K562 (cell line): ENCODE measurements at regions not wholly inside any gene's neighbourhood (a gene's known extent, or its start where the extent isn't known, plus 50 kb on each side); places are given as distances from the start of the nearest gene placed in this dataset.

Experiments
- ATAC-seq: fragments of 200-7000 bp; cut with Tn5 transposase; 3 replicates; pipeline ENCODE4 v1.9.1; 2020; ENCODE audit warnings: moderate library complexity
- BruUV-seq: library from RNA; stranded (reverse); fragments of 400-500 nt; replicated peaks from 2 replicates; lab custom pipeline; 2021; lab: Mats Ljungman, UMichigan
- CTCF ChIA-PET: fragments of 300-600 bp; formaldehyde crosslinking; extraction: SDS; loops from one replicate; lab custom pipeline; 2021; ENCODE audit warnings: low intra/inter-chr PET ratio; lab: Yijun Ruan, JAX
- POLR2A ChIA-PET: fragments of 300-600, 350-650 bp; sonication (Branson Sonifier 250); formaldehyde crosslinking; extraction: SDS; loops from one replicate; lab custom pipeline; 2021; ENCODE audit warnings: antibody characterized with exemption, inconsistent platforms; lab: Yijun Ruan, JAX
- DNase-seq, 4 experiments: peaks; one replicate each; pipeline versions ENCODE4 v3.0.0 to v3.0.0-alpha.2; 2011 to 2018; ENCODE audit warnings: low spot score in 3 of 4, mixed read lengths in 3 of 4; ENCODE audit errors: extremely low read depth in 1 of 4
- FAIRE-seq: peaks from 2 replicates; lab custom pipeline; 2011; peaks lifted over from hg19 to GRCh38; lab: Jason Lieb, UNC
- H2AFZ ChIP-seq: 2 replicates; pipeline ENCODE4 v1.6.0; 2011; ENCODE audit warnings: low read depth, low read length, control low read depth, inconsistent platforms
- H3K27ac ChIP-seq: fragments of 200-600 bp; 3 replicates; pipeline ENCODE4 v1.8.0; 2011; ENCODE audit warnings: low read depth, mild to moderate bottlenecking, control low read depth, inconsistent platforms, low read length, moderate library complexity, mixed read lengths; ENCODE audit errors: extremely low read depth
- H3K27me3 ChIP-seq, 2 experiments: fragments of 300-600 bp in 1 of 2; 2 replicates in 1 of 2; 3 replicates in 1 of 2; pipeline versions ENCODE4 v1.6.0 to v1.8.0; 2011; ENCODE audit warnings: inconsistent platforms in 2 of 2, low read length in 2 of 2, mild to moderate bottlenecking in 1 of 2, mixed read lengths in 1 of 2, moderate library complexity in 1 of 2; ENCODE audit not compliant: control insufficient read depth in 2 of 2, insufficient read depth in 2 of 2
- H3K36me3 ChIP-seq: fragments of 300-600 bp; 3 replicates; pipeline ENCODE4 v1.8.0; 2011; ENCODE audit warnings: mild to moderate bottlenecking, low read length, inconsistent platforms; ENCODE audit not compliant: control insufficient read depth, insufficient read depth
- H3K4me1 ChIP-seq, 2 experiments: fragments of 200-600 bp in 1 of 2; replicated peaks in 1 of 2; 2 replicates in 1 of 2; 3 replicates in 1 of 2; pipeline versions ENCODE4 v1.5.1 to v1.8.0; 2011; ENCODE audit warnings: inconsistent platforms in 2 of 2, low read length in 2 of 2, mild to moderate bottlenecking in 1 of 2, mixed read lengths in 1 of 2, moderate library complexity in 1 of 2; ENCODE audit not compliant: control insufficient read depth in 2 of 2, insufficient read depth in 2 of 2
- H3K4me2 ChIP-seq: 2 replicates; pipeline ENCODE4 v1.6.1; 2011; ENCODE audit warnings: low read length, control low read depth, inconsistent platforms, mixed read lengths; ENCODE audit not compliant: insufficient read depth
- H3K4me3 ChIP-seq: fragments of 200-600 bp; sonication (generic), shearing (Covaris generic); 2 replicates; pipeline ENCODE4 v1.5.1; 2016; ENCODE audit warnings: control low read depth, inconsistent platforms
- H3K79me2 ChIP-seq: fragments of 200-600 bp; 3 replicates; pipeline ENCODE4 v1.8.0; 2011; ENCODE audit warnings: low read length, inconsistent platforms; ENCODE audit not compliant: control insufficient read depth, insufficient read depth
- H3K9ac ChIP-seq, 2 experiments: 2 replicates each; pipeline versions ENCODE4 v1.6.0 to v1.6.1; 2011; ENCODE audit warnings: low read depth in 2 of 2, low read length in 2 of 2, control low read depth in 1 of 2, inconsistent platforms in 1 of 2, mild to moderate bottlenecking in 1 of 2, mixed read lengths in 1 of 2; ENCODE audit not compliant: insufficient read depth in 1 of 2
- H3K9me1 ChIP-seq: one replicate; pipeline ENCODE4 v1.6.0; 2011; ENCODE audit warnings: inconsistent platforms, mild to moderate bottlenecking, low read length, moderate library complexity; ENCODE audit not compliant: control insufficient read depth, insufficient read depth
- H3K9me3 ChIP-seq: replicated peaks from 2 replicates; pipeline ENCODE4 v1.5.1; 2011; ENCODE audit warnings: low read depth, low read length, inconsistent platforms; ENCODE audit not compliant: control insufficient read depth, insufficient read depth
- H4K20me1 ChIP-seq: replicated peaks from 2 replicates; pipeline ENCODE4 v1.6.1; 2011; ENCODE audit warnings: low read length, inconsistent platforms, mixed read lengths; ENCODE audit not compliant: control insufficient read depth, insufficient read depth
- NRF1 ChIP-seq, 2 experiments: fragments of 450-650 bp; IDR thresholded peaks in 1 of 2; conservative IDR thresholded peaks in 1 of 2; 2 replicates each; pipeline ENCODE4 v1.6.1; 2014; ENCODE audit warnings: mild to moderate bottlenecking in 2 of 2
- PTTG1 ChIP-seq: fragments of 450-650 bp; IDR thresholded peaks from 2 replicates; pipeline ENCODE4 v1.6.1; 2016; ENCODE audit warnings: low read depth, mild to moderate bottlenecking, missing genetic modification characterization, missing compliant biosample characterization
- TRIM28 ChIP-seq: fragments of 450-650 bp; IDR thresholded peaks from 2 replicates; pipeline ENCODE4 v1.6.1; 2017
- WGBS: fragments of 100-300 bp; shearing (Covaris generic); methylation state at CpG from one replicate; pipeline ENCODE4 v1.1.6; 2016; ENCODE audit warnings: low coverage, mixed read lengths; ENCODE audit not compliant: insufficient coverage; ENCODE audit errors: missing lambda C conversion rate; 5-methylcytosine and 5-hydroxymethylcytosine counted together
- in situ Hi-C: fragments of 300-500 bp; cut with MboI; formaldehyde crosslinking; loops from 4 replicates; pipeline ENCODE4 v1.15.0; 2018; ENCODE audit warnings: inconsistent platforms, mixed read lengths
- intact Hi-C: fragments of 100-400 bp; cut with micrococcal nuclease; formaldehyde crosslinking; loops from 2 replicates; pipeline ENCODE4 v1.14.2; 2022
- TF ChIP-seq, protein P1 (sequence below): sonication (generic); IDR thresholded peaks from 2 replicates; pipeline ENCODE4 v1.6.1; 2016
- TF ChIP-seq, protein P2 (sequence below): fragments of 200-800 bp; sonication (Bioruptor generic); IDR thresholded peaks from 2 replicates; pipeline ENCODE4 v1.6.1; 2017; ENCODE audit warnings: missing genetic modification characterization, missing compliant biosample characterization

DNA sequence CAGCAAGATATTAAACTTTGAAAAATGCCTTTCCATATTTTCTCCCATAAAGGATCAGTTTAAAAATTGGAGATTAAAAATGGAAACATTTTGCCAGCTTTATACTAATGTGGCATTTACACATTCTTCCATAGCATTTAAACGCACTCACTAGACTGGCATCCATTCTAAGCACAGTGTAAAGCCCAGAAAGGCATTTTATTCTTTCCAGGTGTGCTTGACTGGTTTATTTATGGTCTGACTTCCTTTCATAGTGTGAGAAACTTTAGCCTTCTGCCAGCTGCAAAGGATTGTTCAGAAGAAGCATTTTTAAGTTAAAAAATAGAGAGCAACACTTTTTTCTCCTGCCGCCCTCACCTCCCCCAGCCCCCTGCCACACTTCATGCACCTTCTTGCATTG lies 271.7 kb upstream of the PSMD7 start:
- H3K9me3 ChIP-seq = no peaks in the 10 kb centered on the region
- no peak overlapping the region for H3K4me3 ChIP-seq
- H3K4me2 ChIP-seq = no peak overlapping the region
- no peaks in the 10 kb centered on the region; the same call in 1 of the 2 replicates for H4K20me1 ChIP-seq
- WGBS = 0% methylated on average over 2 of the region's 2 CpGs
- H3K79me2 ChIP-seq = no peaks in the 10 kb centered on the region
- no peaks in the 10 kb centered on the region for H3K4me1 ChIP-seq
- no TSS peak for BruUV-seq
- H3K36me3 ChIP-seq = no peaks in the 10 kb centered on the region
- ATAC-seq = no peak
- peaks cover 2 to 5% of the 10 kb centered on the region in 2 experiments; a peak in 2 of 5 replicates for H3K27me3 ChIP-seq
- no peak for DNase-seq
- no peak overlapping the region for H3K27ac ChIP-seq
- no peak overlapping the region for H3K9ac ChIP-seq
- intact Hi-C loops = no loop called here
- TF ChIP-seq, protein P1, sequence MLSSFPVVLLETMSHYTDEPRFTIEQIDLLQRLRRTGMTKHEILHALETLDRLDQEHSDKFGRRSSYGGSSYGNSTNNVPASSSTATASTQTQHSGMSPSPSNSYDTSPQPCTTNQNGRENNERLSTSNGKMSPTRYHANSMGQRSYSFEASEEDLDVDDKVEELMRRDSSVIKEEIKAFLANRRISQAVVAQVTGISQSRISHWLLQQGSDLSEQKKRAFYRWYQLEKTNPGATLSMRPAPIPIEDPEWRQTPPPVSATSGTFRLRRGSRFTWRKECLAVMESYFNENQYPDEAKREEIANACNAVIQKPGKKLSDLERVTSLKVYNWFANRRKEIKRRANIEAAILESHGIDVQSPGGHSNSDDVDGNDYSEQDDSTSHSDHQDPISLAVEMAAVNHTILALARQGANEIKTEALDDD = no peak
- TF ChIP-seq TRIM28 = no peak
- TF ChIP-seq, protein P2, sequence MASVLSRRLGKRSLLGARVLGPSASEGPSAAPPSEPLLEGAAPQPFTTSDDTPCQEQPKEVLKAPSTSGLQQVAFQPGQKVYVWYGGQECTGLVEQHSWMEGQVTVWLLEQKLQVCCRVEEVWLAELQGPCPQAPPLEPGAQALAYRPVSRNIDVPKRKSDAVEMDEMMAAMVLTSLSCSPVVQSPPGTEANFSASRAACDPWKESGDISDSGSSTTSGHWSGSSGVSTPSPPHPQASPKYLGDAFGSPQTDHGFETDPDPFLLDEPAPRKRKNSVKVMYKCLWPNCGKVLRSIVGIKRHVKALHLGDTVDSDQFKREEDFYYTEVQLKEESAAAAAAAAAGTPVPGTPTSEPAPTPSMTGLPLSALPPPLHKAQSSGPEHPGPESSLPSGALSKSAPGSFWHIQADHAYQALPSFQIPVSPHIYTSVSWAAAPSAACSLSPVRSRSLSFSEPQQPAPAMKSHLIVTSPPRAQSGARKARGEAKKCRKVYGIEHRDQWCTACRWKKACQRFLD (CRISPR knock-in tag) = no peak
- TF ChIP-seq NRF1 (conservative IDR thresholded peaks at IDR 0.05 in 1 of 2, IDR thresholded peaks at IDR 0.05 in 1 of 2) = no peak
- TF ChIP-seq PTTG1 (tag) = no peak
- no peak for FAIRE-seq
- in situ Hi-C loops = no loop called here
- CTCF ChIA-PET = no interaction called here
- POLR2A ChIA-PET = no interaction called here
- no peak overlapping the region for H2AFZ ChIP-seq
- H3K9me1 ChIP-seq = no peaks in the 10 kb centered on the region
